B cell (primary cell): ENCODE measurements at regions not wholly inside any gene's neighbourhood (a gene's known extent, or its start where the extent isn't known, plus 50 kb on each side); places are given as distances from the start of the nearest gene placed in this dataset.

Experiments
- CTCF ChIP-seq: fragments of 200-600 bp; IDR thresholded peaks from one replicate; pipeline ENCODE4 v1.8.0; 2022; ENCODE audit warnings: antibody characterized with exemption, mild to moderate bottlenecking
- EZH2 ChIP-seq: IDR thresholded peaks from 2 replicates; pipeline ENCODE4 v1.6.1; 2012; ENCODE audit warnings: borderline replicate concordance, low read depth, mild to moderate bottlenecking, moderate library complexity, low read length; ENCODE audit not compliant: insufficient read depth, poor library complexity, severe bottlenecking

- TF ChIP-seq CTCF (no peak), EZH2 (no peak)
Observed at GRCh38 chr6:158905277-158905676, 86.1 kb upstream of the EZR start.
